IMR-90 (cell line): ENCODE measurements at regions not wholly inside any gene's neighbourhood (a gene's known extent, or its start where the extent isn't known, plus 50 kb on each side); places are given as distances from the start of the nearest gene placed in this dataset.

Source experiments
- ATAC-seq: fragments of 200-7000 bp; cut with Tn5 transposase; 2 replicates; pipeline ENCODE4 v1.9.1; 2020; ENCODE audit warnings: low read depth, mild to moderate bottlenecking, moderate library complexity
- BruUV-seq: library from RNA; stranded (reverse); fragments of 400-500 nt; replicated peaks from 2 replicates; lab custom pipeline; 2021; lab: Mats Ljungman, UMichigan
- CTCF ChIA-PET: fragments of 300-600 bp; formaldehyde crosslinking; extraction: SDS; loops from one replicate; lab custom pipeline; 2021; ENCODE audit warnings: antibody characterized with exemption; lab: Yijun Ruan, JAX
- POLR2A ChIA-PET: fragments of 300-600 bp; sonication (Branson Sonifier 250); formaldehyde crosslinking; loops from one replicate; lab custom pipeline; 2022; ENCODE audit warnings: antibody characterized with exemption; ENCODE audit not compliant: unreplicated experiment; lab: Charles Lee
- DNase-seq: peaks from one replicate; pipeline ENCODE4 v3.0.0; 2013
- H2AFZ ChIP-seq: replicated peaks from 2 replicates; pipeline ENCODE3; 2013; ENCODE audit warnings: low read length, mild to moderate bottlenecking; ENCODE audit not compliant: poor library complexity
- H2AK5ac ChIP-seq: 2 replicates; pipeline ENCODE4 v1.6.1; 2013; ENCODE audit warnings: low read depth, low read length, inconsistent platforms
- H2AK9ac ChIP-seq: replicated peaks from 2 replicates; pipeline ENCODE3; 2013; ENCODE audit warnings: mild to moderate bottlenecking, low read depth, low read length, moderate library complexity; ENCODE audit not compliant: poor library complexity
- H2BK120ac ChIP-seq: 2 replicates; pipeline ENCODE4 v1.6.1; 2013; ENCODE audit warnings: low read depth, low read length, inconsistent platforms
- H2BK15ac ChIP-seq: 3 replicates; pipeline ENCODE4 v1.6.1; 2013; ENCODE audit warnings: low read depth, low read length, inconsistent platforms
- H2BK20ac ChIP-seq: 2 replicates; pipeline ENCODE4 v1.6.1; 2013; ENCODE audit warnings: low read depth, mild to moderate bottlenecking, inconsistent platforms, low read length, moderate library complexity
- H2BK5ac ChIP-seq: 2 replicates; pipeline ENCODE4 v1.6.1; 2013; ENCODE audit warnings: mild to moderate bottlenecking, low read depth, low read length, inconsistent platforms; ENCODE audit not compliant: poor library complexity, severe bottlenecking
- H3K14ac ChIP-seq: replicated peaks from 2 replicates; pipeline ENCODE4 v1.6.1; 2013; ENCODE audit warnings: low read depth, low read length, inconsistent platforms
- H3K18ac ChIP-seq: 2 replicates; pipeline ENCODE4 v1.6.1; 2013; ENCODE audit warnings: low read depth, low read length, control low read depth
- H3K23ac ChIP-seq: 2 replicates; pipeline ENCODE4 v1.6.1; 2013; ENCODE audit warnings: low read depth, low read length, inconsistent platforms
- H3K27ac ChIP-seq: 2 replicates; pipeline ENCODE4 v1.5.1; 2013; ENCODE audit warnings: mild to moderate bottlenecking, control low read depth, low read length; ENCODE audit not compliant: insufficient read depth
- H3K27me3 ChIP-seq: 2 replicates; pipeline ENCODE4 v1.6.1; 2013; ENCODE audit warnings: low read length; ENCODE audit not compliant: control insufficient read depth, insufficient read depth
- H3K36me3 ChIP-seq: 2 replicates; pipeline ENCODE4 v1.6.1; 2013; ENCODE audit warnings: low read length, mixed read lengths; ENCODE audit not compliant: control insufficient read depth, insufficient read depth
- H3K4ac ChIP-seq: 2 replicates; pipeline ENCODE4 v1.6.1; 2013; ENCODE audit warnings: low read depth, low read length, inconsistent platforms
- H3K4me1 ChIP-seq: 2 replicates; pipeline ENCODE4 v1.6.1; 2013; ENCODE audit warnings: low read length, mixed read lengths; ENCODE audit not compliant: control insufficient read depth, insufficient read depth
- H3K4me2 ChIP-seq: 2 replicates; pipeline ENCODE4 v1.6.1; 2013; ENCODE audit warnings: low read depth, mild to moderate bottlenecking, control low read depth, low read length, moderate library complexity
- H3K4me3 ChIP-seq: 2 replicates; pipeline ENCODE4 v1.5.1; 2013; ENCODE audit warnings: low read depth, mild to moderate bottlenecking, control low read depth, low read length, moderate library complexity; ENCODE audit not compliant: insufficient read depth
- H3K56ac ChIP-seq: 2 replicates; pipeline ENCODE4 v1.6.1; 2013; ENCODE audit warnings: low read length, inconsistent platforms; ENCODE audit not compliant: insufficient read depth; ENCODE audit errors: extremely low read depth
- H3K79me1 ChIP-seq, 2 experiments: 2 replicates each; pipeline ENCODE4 v1.6.1; 2013; ENCODE audit warnings: low read length in 2 of 2, inconsistent platforms in 1 of 2, low read depth in 1 of 2
- H3K9ac ChIP-seq: 2 replicates; pipeline ENCODE4 v1.6.1; 2013; ENCODE audit warnings: low read depth, low read length, control low read depth
- H3K9me1 ChIP-seq: 2 replicates; pipeline ENCODE4 v1.6.1; 2013; ENCODE audit warnings: low read length, inconsistent platforms; ENCODE audit not compliant: insufficient read depth
- H3K9me3 ChIP-seq: 2 replicates; pipeline ENCODE4 v1.6.1; 2013; ENCODE audit warnings: low read length; ENCODE audit not compliant: control insufficient read depth, insufficient read depth
- H4K20me1 ChIP-seq: 2 replicates; pipeline ENCODE4 v1.6.1; 2013; ENCODE audit warnings: low read length, inconsistent platforms; ENCODE audit not compliant: insufficient read depth
- H4K5ac ChIP-seq: 2 replicates; pipeline ENCODE4 v1.6.1; 2013; ENCODE audit warnings: mild to moderate bottlenecking, low read depth, low read length, control low read depth
- H4K8ac ChIP-seq, 2 experiments: 2 replicates each; pipeline ENCODE4 v1.6.1; 2013; ENCODE audit warnings: low read depth in 2 of 2, low read length in 2 of 2, control low read depth in 1 of 2, inconsistent platforms in 1 of 2
- H4K91ac ChIP-seq: 2 replicates; pipeline ENCODE4 v1.6.1; 2013; ENCODE audit warnings: low read depth, low read length, inconsistent platforms; ENCODE audit not compliant: insufficient read depth
- CEBPB ChIP-seq: IDR thresholded peaks from 2 replicates; pipeline ENCODE4 v1.6.1; 2012; ENCODE audit warnings: low read depth, low read length, improper control_type of control experiment
- MAZ ChIP-seq: IDR thresholded peaks from 2 replicates; pipeline ENCODE4 v1.6.1; 2012; ENCODE audit warnings: low read depth, mild to moderate bottlenecking, low read length, improper control_type of control experiment, moderate library complexity, borderline replicate concordance
- POLR2A ChIP-seq: IDR thresholded peaks from 2 replicates; pipeline ENCODE4 v1.6.1; 2012; ENCODE audit warnings: mild to moderate bottlenecking, low read depth, low read length
- RCOR1 ChIP-seq: IDR thresholded peaks from 2 replicates; pipeline ENCODE4 v1.6.1; 2012; ENCODE audit warnings: mild to moderate bottlenecking, low read length, improper control_type of control experiment; ENCODE audit not compliant: insufficient replicate concordance
- SMC3 ChIP-seq: fragments of 150-350 bp; IDR thresholded peaks from 2 replicates; pipeline ENCODE4 v1.6.1; 2016; ENCODE audit warnings: low read depth, mild to moderate bottlenecking, antibody characterized with exemption, low read length, moderate library complexity
- USF2 ChIP-seq: fragments of 150-350 bp; IDR thresholded peaks from 2 replicates; pipeline ENCODE4 v1.6.1; 2017; ENCODE audit warnings: mild to moderate bottlenecking, antibody characterized with exemption, low read length, low read depth
- WGBS, 2 experiments: methylation state at CpG; one replicate each; pipeline versions ENCODE4 v1.1.5 to v1.1.7; 2013; ENCODE audit warnings: missing lambda C conversion rate in 2 of 2; ENCODE audit not compliant: insufficient read length in 1 of 2; ENCODE audit errors: extremely low coverage in 2 of 2; 5-methylcytosine and 5-hydroxymethylcytosine counted together
- dilution Hi-C: fragments of 300-500 bp; cut with HindIII; formaldehyde crosslinking; loops from one replicate; pipeline ENCODE4 v1.14.3; 2018; ENCODE audit warnings: low sequenced_read_pairs; ENCODE audit not compliant: unreplicated experiment
- in situ Hi-C: fragments of 300-500 bp; cut with MboI; formaldehyde crosslinking; loops from 3 replicates; pipeline ENCODE4 v1.14.3; 2019; ENCODE audit warnings: low sequenced_read_pairs, inconsistent platforms, mixed read lengths
- intact Hi-C: fragments of 100-400 bp; cut with micrococcal nuclease; formaldehyde crosslinking; loops from 2 replicates; pipeline ENCODE4 v1.10.0; 2022
- TF ChIP-seq, protein P1 (sequence below): conservative IDR thresholded peaks from 2 replicates; pipeline ENCODE4 v1.5.1; 2012; ENCODE audit warnings: mild to moderate bottlenecking, low read depth, low read length, improper control_type of control experiment
- TF ChIP-seq, protein P2 (sequence below): fragments of 150-350 bp; IDR thresholded peaks from 2 replicates; pipeline ENCODE4 v1.6.1; 2016; ENCODE audit warnings: low read depth, mild to moderate bottlenecking, low read length, moderate library complexity, borderline replicate concordance

DNA sequence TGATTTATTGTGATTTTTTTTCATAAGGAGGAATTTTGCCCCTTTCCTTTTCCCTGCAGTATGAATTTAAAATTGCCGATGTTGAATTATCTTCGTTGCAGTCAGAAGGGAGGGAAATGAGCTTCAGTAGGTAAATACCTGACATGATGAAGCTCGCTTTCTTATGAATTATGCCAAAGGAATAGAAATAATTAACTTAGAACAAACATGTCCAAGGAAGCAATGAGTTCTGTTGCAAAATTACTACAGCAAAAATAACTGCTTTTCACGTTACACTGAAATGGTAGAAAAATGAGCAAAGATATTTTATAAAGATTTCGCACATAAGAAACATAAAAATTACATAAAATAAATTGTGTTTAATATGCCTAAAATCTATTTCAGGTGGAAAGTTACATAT lies 91.1 kb upstream of the ZNF804A start:
- no peak overlapping the region for H3K4me2 ChIP-seq
- no peak overlapping the region for H3K4ac ChIP-seq
- no peak overlapping the region for H2BK5ac ChIP-seq
- H3K79me1 ChIP-seq = no peaks in the 10 kb centered on the region
- no CpG with 5 or more reads among the region's 5 CpGs for WGBS, 2 experiments
- no peak overlapping the region for H3K9ac ChIP-seq
- intact Hi-C loops (no loop called here), dilution Hi-C loops (no loop called here), in situ Hi-C loops (no loop called here)
- no peak overlapping the region for H2BK15ac ChIP-seq
- no peak overlapping the region for H2AK9ac ChIP-seq
- H2BK20ac ChIP-seq = no peak overlapping the region
- ATAC-seq (no peak), DNase-seq (no peak)
- no peak overlapping the region for H4K5ac ChIP-seq
- TF ChIP-seq USF2 (no peak), SMC3 (no peak), MAZ (no peak), CEBPB (no peak), POLR2A (no peak), RCOR1 (no peak)
- TF ChIP-seq, protein P1, sequence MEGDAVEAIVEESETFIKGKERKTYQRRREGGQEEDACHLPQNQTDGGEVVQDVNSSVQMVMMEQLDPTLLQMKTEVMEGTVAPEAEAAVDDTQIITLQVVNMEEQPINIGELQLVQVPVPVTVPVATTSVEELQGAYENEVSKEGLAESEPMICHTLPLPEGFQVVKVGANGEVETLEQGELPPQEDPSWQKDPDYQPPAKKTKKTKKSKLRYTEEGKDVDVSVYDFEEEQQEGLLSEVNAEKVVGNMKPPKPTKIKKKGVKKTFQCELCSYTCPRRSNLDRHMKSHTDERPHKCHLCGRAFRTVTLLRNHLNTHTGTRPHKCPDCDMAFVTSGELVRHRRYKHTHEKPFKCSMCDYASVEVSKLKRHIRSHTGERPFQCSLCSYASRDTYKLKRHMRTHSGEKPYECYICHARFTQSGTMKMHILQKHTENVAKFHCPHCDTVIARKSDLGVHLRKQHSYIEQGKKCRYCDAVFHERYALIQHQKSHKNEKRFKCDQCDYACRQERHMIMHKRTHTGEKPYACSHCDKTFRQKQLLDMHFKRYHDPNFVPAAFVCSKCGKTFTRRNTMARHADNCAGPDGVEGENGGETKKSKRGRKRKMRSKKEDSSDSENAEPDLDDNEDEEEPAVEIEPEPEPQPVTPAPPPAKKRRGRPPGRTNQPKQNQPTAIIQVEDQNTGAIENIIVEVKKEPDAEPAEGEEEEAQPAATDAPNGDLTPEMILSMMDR = no peak
- TF ChIP-seq, protein P2, sequence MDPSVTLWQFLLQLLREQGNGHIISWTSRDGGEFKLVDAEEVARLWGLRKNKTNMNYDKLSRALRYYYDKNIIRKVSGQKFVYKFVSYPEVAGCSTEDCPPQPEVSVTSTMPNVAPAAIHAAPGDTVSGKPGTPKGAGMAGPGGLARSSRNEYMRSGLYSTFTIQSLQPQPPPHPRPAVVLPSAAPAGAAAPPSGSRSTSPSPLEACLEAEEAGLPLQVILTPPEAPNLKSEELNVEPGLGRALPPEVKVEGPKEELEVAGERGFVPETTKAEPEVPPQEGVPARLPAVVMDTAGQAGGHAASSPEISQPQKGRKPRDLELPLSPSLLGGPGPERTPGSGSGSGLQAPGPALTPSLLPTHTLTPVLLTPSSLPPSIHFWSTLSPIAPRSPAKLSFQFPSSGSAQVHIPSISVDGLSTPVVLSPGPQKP = no peak
- BruUV-seq = no TSS peak
- H3K18ac ChIP-seq = no peak overlapping the region
- no peak overlapping the region for H2AFZ ChIP-seq
- ChIA-PET CTCF (no interaction called here), POLR2A (no interaction called here)
- H3K4me1 ChIP-seq = no peaks in the 10 kb centered on the region
- H3K14ac ChIP-seq = no peak overlapping the region
- H2AK5ac ChIP-seq = no peak overlapping the region
- no peak overlapping the region for H4K8ac ChIP-seq
- no peak overlapping the region for H3K56ac ChIP-seq
- H3K27me3 ChIP-seq = no peaks in the 10 kb centered on the region
- no peaks in the 10 kb centered on the region for H3K9me1 ChIP-seq
- no peak overlapping the region for H3K4me3 ChIP-seq
- no peaks in the 10 kb centered on the region for H4K20me1 ChIP-seq
- H2BK120ac ChIP-seq = no peak overlapping the region
- no peaks in the 10 kb centered on the region for H3K9me3 ChIP-seq
- H3K36me3 ChIP-seq = no peaks in the 10 kb centered on the region
- H3K27ac ChIP-seq = no peak overlapping the region
- no peak overlapping the region for H3K23ac ChIP-seq
- H4K91ac ChIP-seq = no peak overlapping the region
